SK-N-SH (cell line): ENCODE measurements at regions not wholly inside any gene's neighbourhood (a gene's known extent, or its start where the extent isn't known, plus 50 kb on each side); places are given as distances from the start of the nearest gene placed in this dataset.

Source experiments
- CTCF ChIA-PET: fragments of 300-600, 350-600 bp; formaldehyde crosslinking; extraction: SDS; loops from one replicate; lab custom pipeline; 2021; lab: Yijun Ruan, JAX
- POLR2A ChIA-PET: fragments of 350-600 bp; sonication (Branson Sonifier 250); formaldehyde crosslinking; extraction: SDS; loops from one replicate; lab custom pipeline; 2020; ENCODE audit warnings: antibody characterized with exemption, inconsistent platforms; lab: Yijun Ruan, JAX
- DNase-seq: peaks from one replicate; pipeline ENCODE4 v3.0.0; 2012
- H2AFZ ChIP-seq: fragments of 200-600 bp; sonication (generic); 2 replicates; pipeline ENCODE4 v1.8.1; 2016; ENCODE audit warnings: antibody characterized with exemption, mild to moderate bottlenecking, low read depth
- H3F3A ChIP-seq: fragments of 200-600 bp; sonication (generic); replicated peaks from 2 replicates; pipeline ENCODE3; 2016; ENCODE audit warnings: antibody characterized with exemption, mild to moderate bottlenecking; ENCODE audit not compliant: insufficient read depth
- H3K27ac ChIP-seq, 2 experiments: fragments of 200-500 bp in 1 of 2; fragments of 200-600 bp in 1 of 2; sonication (Bioruptor generic) in 1 of 2; sonication (generic), shearing (Covaris generic) in 1 of 2; 2 replicates each; pipeline versions ENCODE4 v1.5.1 to v1.6.1; 2014 to 2016; ENCODE audit warnings: low read depth in 2 of 2, inconsistent platforms in 1 of 2, low read length in 1 of 2, mild to moderate bottlenecking in 1 of 2, mixed read lengths in 1 of 2
- H3K27me3 ChIP-seq: fragments of 200-600 bp; sonication (generic), shearing (Covaris generic); 2 replicates; pipeline ENCODE4 v1.6.1; 2016; ENCODE audit warnings: mixed run types; ENCODE audit not compliant: insufficient read depth
- H3K36me3 ChIP-seq, 2 experiments: fragments of 200-500 bp in 1 of 2; fragments of 200-600 bp in 1 of 2; sonication (Bioruptor generic) in 1 of 2; sonication (generic) in 1 of 2; replicated peaks in 1 of 2; 2 replicates each; pipeline versions ENCODE3 to v1.5.1; 2014 to 2016; ENCODE audit warnings: low read length in 1 of 2, mild to moderate bottlenecking in 1 of 2; ENCODE audit not compliant: insufficient read depth in 2 of 2, control insufficient read depth in 1 of 2
- H3K4me1 ChIP-seq, 2 experiments: fragments of 200-500 bp in 1 of 2; fragments of 200-600 bp in 1 of 2; sonication (Bioruptor generic) in 1 of 2; sonication (generic), shearing (Covaris generic) in 1 of 2; 2 replicates each; pipeline versions ENCODE4 v1.5.1 to v1.6.1; 2014 to 2016; ENCODE audit warnings: low read depth in 1 of 2, low read length in 1 of 2, mixed run types in 1 of 2; ENCODE audit not compliant: insufficient read depth in 2 of 2, control insufficient read depth in 1 of 2
- H3K4me2 ChIP-seq: fragments of 200-600 bp; sonication (generic), shearing (Covaris generic); 2 replicates; pipeline ENCODE4 v1.6.1; 2017; ENCODE audit warnings: mixed run types
- H3K4me3 ChIP-seq, 2 experiments: fragments of 200-500 bp in 1 of 2; fragments of 200-600 bp in 1 of 2; sonication (Bioruptor generic) in 1 of 2; sonication (generic), shearing (Covaris generic) in 1 of 2; 2 replicates each; pipeline versions ENCODE4 v1.5.1 to v1.8.1; 2014 to 2016; ENCODE audit warnings: low read depth in 2 of 2, inconsistent platforms in 1 of 2, low read length in 1 of 2, mild to moderate bottlenecking in 1 of 2, mixed read lengths in 1 of 2, moderate library complexity in 1 of 2
- H3K79me2 ChIP-seq: fragments of 200-600 bp; sonication (generic); 2 replicates; pipeline ENCODE4 v1.8.1; 2017; ENCODE audit warnings: mild to moderate bottlenecking; ENCODE audit not compliant: insufficient read depth
- H3K9ac ChIP-seq: fragments of 200-600 bp; sonication (generic); 2 replicates; pipeline ENCODE4 v1.6.1; 2017; ENCODE audit warnings: mixed run types
- H3K9me2 ChIP-seq: fragments of 200-600 bp; sonication (generic); 2 replicates; pipeline ENCODE4 v1.6.1; 2017; ENCODE audit warnings: mixed run types
- H3K9me3 ChIP-seq: fragments of 200-600 bp; sonication (generic); 2 replicates; pipeline ENCODE4 v1.6.1; 2017; ENCODE audit warnings: mixed run types, mild to moderate bottlenecking, moderate library complexity
- H4K20me1 ChIP-seq: fragments of 200-600 bp; sonication (generic); 2 replicates; pipeline ENCODE4 v1.6.1; 2017; ENCODE audit warnings: mild to moderate bottlenecking, mixed run types; ENCODE audit not compliant: insufficient read depth
- CTCF ChIP-seq: fragments of 200-600 bp; sonication (generic); IDR thresholded peaks from 2 replicates; pipeline ENCODE4 v1.6.1; 2017; ENCODE audit warnings: antibody characterized with exemption, mild to moderate bottlenecking, moderate library complexity
- EP300 ChIP-seq, 2 experiments: IDR thresholded peaks; 2 replicates each; pipeline versions ENCODE4 v1.4.0 to v1.6.1; 2012; ENCODE audit warnings: borderline replicate concordance in 1 of 2, low read depth in 1 of 2, low read length in 1 of 2
- FOSL2 ChIP-seq: IDR thresholded peaks from 2 replicates; pipeline ENCODE4 v1.4.0; 2012; ENCODE audit warnings: low read depth, mild to moderate bottlenecking, moderate library complexity, borderline replicate concordance
- FOXJ3 ChIP-seq: sonication (generic); formaldehyde crosslinking; IDR thresholded peaks from 2 replicates; pipeline ENCODE4 v1.5.1; 2020; ENCODE audit warnings: mild to moderate bottlenecking, missing genetic modification reagents
- GATA2 ChIP-seq: sonication (generic); formaldehyde crosslinking; IDR thresholded peaks from 2 replicates; pipeline ENCODE4 v1.5.0; 2020; ENCODE audit warnings: mild to moderate bottlenecking, missing genetic modification reagents
- MXI1 ChIP-seq: IDR thresholded peaks from 2 replicates; pipeline ENCODE4 v1.6.1; 2012; ENCODE audit warnings: mild to moderate bottlenecking, low read depth, low read length, improper control_type of control experiment
- NFIC ChIP-seq: IDR thresholded peaks from 2 replicates; pipeline ENCODE4 v1.4.0; 2012; ENCODE audit warnings: borderline replicate concordance
- NRF1 ChIP-seq: IDR thresholded peaks from 2 replicates; pipeline ENCODE4 v1.6.1; 2012; ENCODE audit warnings: low read depth, mild to moderate bottlenecking, low read length
- RAD21 ChIP-seq: IDR thresholded peaks from 2 replicates; pipeline ENCODE4 v1.6.1; 2012; ENCODE audit warnings: mild to moderate bottlenecking, low read length
- RCOR1 ChIP-seq: fragments of 150-350 bp; IDR thresholded peaks from 2 replicates; pipeline ENCODE4 v1.6.1; 2017; ENCODE audit warnings: antibody characterized with exemption, low read length
- SMC3 ChIP-seq: IDR thresholded peaks from 2 replicates; pipeline ENCODE4 v1.6.1; 2012; ENCODE audit warnings: low read depth, low read length, improper control_type of control experiment
- YY1 ChIP-seq: IDR thresholded peaks from 2 replicates; pipeline ENCODE4 v1.4.0; 2012; ENCODE audit warnings: low read depth, mild to moderate bottlenecking
- WGBS: methylation state at CpG from one replicate; pipeline ENCODE4 v1.1.6; 2017; ENCODE audit warnings: low lambda C conversion rate; 5-methylcytosine and 5-hydroxymethylcytosine counted together
- TF ChIP-seq, protein P1 (sequence below): fragments of 150-350 bp; IDR thresholded peaks from 2 replicates; pipeline ENCODE4 v1.6.1; 2017; ENCODE audit warnings: antibody characterized with exemption, low read length, low read depth, borderline replicate concordance
- TF ChIP-seq, protein P2 (sequence below): fragments of 150-350 bp; IDR thresholded peaks from 2 replicates; pipeline ENCODE4 v1.6.1; 2016; ENCODE audit warnings: mild to moderate bottlenecking, low read depth, low read length

DNA sequence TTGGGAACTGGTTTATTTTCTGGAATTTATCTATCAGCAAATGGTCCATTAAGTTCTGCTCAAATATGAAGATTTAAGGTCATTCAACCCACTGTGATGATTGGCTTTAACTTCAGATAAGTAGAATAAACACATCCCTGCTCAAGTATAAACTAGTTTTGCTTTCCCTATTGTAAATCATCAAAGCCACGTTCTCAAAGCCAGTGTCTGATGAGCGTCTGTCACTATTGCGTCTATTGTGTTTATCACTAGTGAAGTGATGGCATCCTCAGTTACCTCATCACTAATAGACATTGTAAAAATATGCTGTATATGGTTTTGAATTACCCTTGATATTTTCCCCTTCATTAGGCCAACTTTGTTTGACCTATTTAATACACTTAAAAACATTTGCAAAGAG lies 351.3 kb downstream of the BCAT1 start:
- Histone ChIP-seq H3K4me1 (peaks cover 0 to 8% of the 10 kb centered on the region in 2 experiments; a peak in 2 of 4 replicates), H4K20me1 (no peaks in the 10 kb centered on the region; the same call in 1 of the 2 replicates), H3K9me3 (no peaks in the 10 kb centered on the region), H3K27me3 (peaks cover 11% of the 10 kb centered on the region; the same call in 1 of the 2 replicates), H3F3A (peaks cover 8% of the 10 kb centered on the region), H3K36me3 (no peaks in the 10 kb centered on the region), H3K27ac (no peak overlapping the region), H3K9ac (no peak overlapping the region), H2AFZ (no peak overlapping the region), H3K79me2 (no peaks in the 10 kb centered on the region), H3K4me3 (no peak overlapping the region), H3K4me2 (no peak overlapping the region), H3K9me2 (no peaks in the 10 kb centered on the region)
- 92% methylated on average over 3 of the region's 3 CpGs for WGBS
- DNase-seq, result no peak
- CTCF ChIA-PET, result interaction anchor here (0.7 to 1.3 kb wide), 7 partner anchors 8 to 488 kb away, joined by 3 read pairs; no protein-coding TSS in a partner anchor
- POLR2A ChIA-PET, result no interaction called here
- no peak for TF ChIP-seq FOSL2
- no peak for TF ChIP-seq YY1
- no peak for TF ChIP-seq MXI1
- TF ChIP-seq NFIC, result no peak
- TF ChIP-seq, protein P1, sequence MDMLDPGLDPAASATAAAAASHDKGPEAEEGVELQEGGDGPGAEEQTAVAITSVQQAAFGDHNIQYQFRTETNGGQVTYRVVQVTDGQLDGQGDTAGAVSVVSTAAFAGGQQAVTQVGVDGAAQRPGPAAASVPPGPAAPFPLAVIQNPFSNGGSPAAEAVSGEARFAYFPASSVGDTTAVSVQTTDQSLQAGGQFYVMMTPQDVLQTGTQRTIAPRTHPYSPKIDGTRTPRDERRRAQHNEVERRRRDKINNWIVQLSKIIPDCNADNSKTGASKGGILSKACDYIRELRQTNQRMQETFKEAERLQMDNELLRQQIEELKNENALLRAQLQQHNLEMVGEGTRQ, result no peak

DNA sequence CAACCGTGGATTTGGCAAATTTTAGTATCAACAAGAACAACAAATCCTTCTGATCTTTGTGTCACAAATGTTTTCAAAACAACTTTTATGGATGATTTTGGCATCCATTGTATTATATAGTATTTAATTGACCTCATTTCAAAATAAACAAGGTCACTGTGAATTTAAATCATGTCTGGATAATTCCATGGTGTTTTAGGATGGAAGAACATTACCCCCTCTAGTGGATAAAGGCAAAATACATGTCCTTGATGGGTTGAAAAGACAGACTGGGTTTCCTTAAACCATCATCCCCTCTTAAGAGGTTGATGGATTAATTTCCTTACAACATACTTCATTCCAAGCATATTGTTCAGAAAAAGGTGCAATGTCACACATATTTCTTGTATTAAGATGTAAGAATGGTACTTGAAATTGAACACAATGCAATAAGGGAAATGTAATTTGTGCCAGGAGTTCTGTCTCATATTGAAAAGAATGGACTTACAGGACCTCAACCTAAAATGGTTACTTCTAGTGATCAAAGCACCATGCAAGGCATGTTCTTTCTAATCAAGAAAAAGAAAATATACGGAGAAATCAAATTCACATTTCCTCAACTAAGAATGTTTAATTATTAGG lies 352.0 kb downstream of the BCAT1 start:
- CTCF ChIA-PET, result interaction anchor here (0.7 to 1.3 kb wide), 7 partner anchors 9 to 487 kb away, joined by 3 read pairs; no protein-coding TSS in a partner anchor
- peaks cover 0 to 8% of the 10 kb centered on the region in 2 experiments; a peak in 2 of 4 replicates for H3K4me1 ChIP-seq
- no peak overlapping the region; a peak in 1 of 4 replicates for H3K4me3 ChIP-seq
- H3K9me2 ChIP-seq, result no peaks in the 10 kb centered on the region
- H3K9me3 ChIP-seq, result no peaks in the 10 kb centered on the region
- POLR2A ChIA-PET, result no interaction called here
- H4K20me1 ChIP-seq, result no peaks in the 10 kb centered on the region; the same call in 1 of the 2 replicates
- 54% methylated on average over 2 of the region's 2 CpGs for WGBS
- H3K9ac ChIP-seq, result no peak overlapping the region
- no peak for TF ChIP-seq RCOR1
- peak; percentile 74 for TF ChIP-seq RAD21
- peak; percentile 85 for TF ChIP-seq CTCF
- no peak for TF ChIP-seq EP300 (IDR thresholded peaks at IDR 0.05; ENCODE audit: borderline replicate concordance in 1 of 2, low read depth in 1 of 2, low read length in 1 of 2)
- TF ChIP-seq GATA2, result no peak
- peak; percentile 66 for TF ChIP-seq SMC3
- TF ChIP-seq, protein P2, sequence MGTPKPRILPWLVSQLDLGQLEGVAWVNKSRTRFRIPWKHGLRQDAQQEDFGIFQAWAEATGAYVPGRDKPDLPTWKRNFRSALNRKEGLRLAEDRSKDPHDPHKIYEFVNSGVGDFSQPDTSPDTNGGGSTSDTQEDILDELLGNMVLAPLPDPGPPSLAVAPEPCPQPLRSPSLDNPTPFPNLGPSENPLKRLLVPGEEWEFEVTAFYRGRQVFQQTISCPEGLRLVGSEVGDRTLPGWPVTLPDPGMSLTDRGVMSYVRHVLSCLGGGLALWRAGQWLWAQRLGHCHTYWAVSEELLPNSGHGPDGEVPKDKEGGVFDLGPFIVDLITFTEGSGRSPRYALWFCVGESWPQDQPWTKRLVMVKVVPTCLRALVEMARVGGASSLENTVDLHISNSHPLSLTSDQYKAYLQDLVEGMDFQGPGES, result no peak
- TF ChIP-seq NRF1, result no peak
- no peak for TF ChIP-seq FOXJ3 (CRISPR knock-in tag)
- H3K79me2 ChIP-seq, result no peaks in the 10 kb centered on the region
- no peak overlapping the region for H2AFZ ChIP-seq
- peak; percentile 59 for DNase-seq
- peaks cover 17% of the 10 kb centered on the region; the same call in 1 of the 2 replicates for H3K27me3 ChIP-seq
- no peak overlapping the region for H3K27ac ChIP-seq
- no peaks in the 10 kb centered on the region for H3K36me3 ChIP-seq
- H3K4me2 ChIP-seq, result no peak overlapping the region
- peaks cover 8% of the 10 kb centered on the region for H3F3A ChIP-seq
